ENCODE measurements at regions not wholly inside any gene's neighbourhood (a gene's known extent, or its start where the extent isn't known, plus 50 kb on each side); places are given as distances from the start of the nearest gene placed in this dataset.
"Not testable (repeated sequence)": the region's sequence is repeated elsewhere in the genome, so short reads cannot be mapped to it uniquely, and the experiment has no call there.

- Mint-ChIP-seq H3K4me3 (no peak overlapping the region), H3K27me3 (no peaks in the 10 kb centered on the region), H3K36me3 (no peaks in the 10 kb centered on the region), H3K27ac (no peak overlapping the region), H3K4me1 (no peaks in the 10 kb centered on the region), H3K9me3 (peaks cover 0 to 6% (median 2%) of the 10 kb centered on the region in 7 donors)
- no peak overlapping the region for H3K4me3 ChIP-seq (ENCODE audit: low read depth, low read length)
- no peaks in the 10 kb centered on the region for H3K4me1 ChIP-seq (ENCODE audit: control insufficient read depth, insufficient read depth, low read length, poor library complexity, severe bottlenecking)
- no peak for ATAC-seq (ENCODE audit: low read depth in 2 of 2)
- H3K36me3 ChIP-seq (ENCODE audit: control insufficient read depth, insufficient read depth, low read length), result no peaks in the 10 kb centered on the region
- H3K27ac ChIP-seq (ENCODE audit: insufficient read depth, low read length, poor library complexity, severe bottlenecking), result no peak overlapping the region
- no peaks in the 10 kb centered on the region for H3K9me3 ChIP-seq (ENCODE audit: control insufficient read depth in 2 of 2, low read length in 2 of 2)
- H3K27me3 ChIP-seq (ENCODE audit: control insufficient read depth, insufficient read depth, low read length), result no peaks in the 10 kb centered on the region
- DNase-seq, result no peak
These were observed 365.0 kb downstream of the MAT2B start for GRCh38 chr5:163870441-163870840.

- Histone ChIP-seq H3K4me1 (ENCODE audit: control insufficient read depth, insufficient read depth, low read length, poor library complexity, severe bottlenecking) (no peaks in the 10 kb centered on the region), H3K27ac (ENCODE audit: insufficient read depth, low read length, poor library complexity, severe bottlenecking) (no peak overlapping the region), H3K27me3 (ENCODE audit: control insufficient read depth, insufficient read depth, low read length) (no peaks in the 10 kb centered on the region), H3K4me3 (ENCODE audit: low read depth, low read length) (no peak overlapping the region), H3K36me3 (ENCODE audit: control insufficient read depth, insufficient read depth, low read length) (no peaks in the 10 kb centered on the region), H3K9me3 (ENCODE audit: control insufficient read depth in 2 of 2, low read length in 2 of 2) (no peaks in the 10 kb centered on the region)
- Mint-ChIP-seq H3K4me1 (no peaks in the 10 kb centered on the region), H3K27ac (no peak overlapping the region), H3K27me3 (no peaks in the 10 kb centered on the region), H3K9me3 (peaks cover 0 to 8% (median 3%) of the 10 kb centered on the region in 7 donors), H3K4me3 (no peak overlapping the region), H3K36me3 (no peaks in the 10 kb centered on the region)
- no peak for ATAC-seq (ENCODE audit: low read depth in 2 of 2)
- no peak for DNase-seq
These were observed 369.0 kb downstream of the MAT2B start for GRCh38 chr5:163874431-163874830.

- not testable (repeated sequence) for H3K27ac ChIP-seq (ENCODE audit: insufficient read depth, low read length, poor library complexity, severe bottlenecking); ATAC-seq (ENCODE audit: low read depth in 2 of 2)
These were observed 369.5 kb downstream of the MAT2B start for GRCh38 chr5:163874912-163875311.

GRCh38 chr5:163877865-163878264, 372.4 kb downstream of the MAT2B start:
- no peak overlapping the region for H3K4me3 ChIP-seq (ENCODE audit: low read depth, low read length)
- Mint-ChIP-seq H3K27me3 (no peaks in the 10 kb centered on the region), H3K9me3 (peaks cover 0 to 7% (median 2%) of the 10 kb centered on the region in 7 donors), H3K4me3 (no peak overlapping the region), H3K36me3 (no peaks in the 10 kb centered on the region), H3K27ac (no peak overlapping the region), H3K4me1 (no peaks in the 10 kb centered on the region)
- no peak overlapping the region for H3K27ac ChIP-seq (ENCODE audit: insufficient read depth, low read length, poor library complexity, severe bottlenecking)
- H3K4me1 ChIP-seq (ENCODE audit: control insufficient read depth, insufficient read depth, low read length, poor library complexity, severe bottlenecking), result no peaks in the 10 kb centered on the region
- no peak for DNase-seq
- H3K36me3 ChIP-seq (ENCODE audit: control insufficient read depth, insufficient read depth, low read length), result no peaks in the 10 kb centered on the region
- no peak for ATAC-seq (ENCODE audit: low read depth in 2 of 2)
- no peaks in the 10 kb centered on the region for H3K27me3 ChIP-seq (ENCODE audit: control insufficient read depth, insufficient read depth, low read length)
- H3K9me3 ChIP-seq (ENCODE audit: control insufficient read depth in 2 of 2, low read length in 2 of 2), result no peaks in the 10 kb centered on the region

More at GRCh38 chr5:163874912-163875311, 369.5 kb downstream of the MAT2B start:
- not testable (repeated sequence) for H3K27me3 Mint-ChIP-seq; H3K36me3 ChIP-seq (ENCODE audit: control insufficient read depth, insufficient read depth, low read length); DNase-seq; H3K4me1 Mint-ChIP-seq; H3K27ac Mint-ChIP-seq; H3K4me3 Mint-ChIP-seq; H3K9me3 ChIP-seq (ENCODE audit: control insufficient read depth in 2 of 2, low read length in 2 of 2); H3K4me3 ChIP-seq (ENCODE audit: low read depth, low read length); H3K27me3 ChIP-seq (ENCODE audit: control insufficient read depth, insufficient read depth, low read length); H3K4me1 ChIP-seq (ENCODE audit: control insufficient read depth, insufficient read depth, low read length, poor library complexity, severe bottlenecking); H3K36me3 Mint-ChIP-seq; H3K9me3 Mint-ChIP-seq

- no peaks in the 10 kb centered on the region for H3K4me1 Mint-ChIP-seq
- Histone ChIP-seq H3K9me3 (ENCODE audit: control insufficient read depth in 2 of 2, low read length in 2 of 2) (no peaks in the 10 kb centered on the region), H3K36me3 (ENCODE audit: control insufficient read depth, insufficient read depth, low read length) (no peaks in the 10 kb centered on the region), H3K27ac (ENCODE audit: insufficient read depth, low read length, poor library complexity, severe bottlenecking) (no peak overlapping the region), H3K4me3 (ENCODE audit: low read depth, low read length) (no peak overlapping the region), H3K27me3 (ENCODE audit: control insufficient read depth, insufficient read depth, low read length) (no peaks in the 10 kb centered on the region), H3K4me1 (ENCODE audit: control insufficient read depth, insufficient read depth, low read length, poor library complexity, severe bottlenecking) (no peaks in the 10 kb centered on the region)
- H3K36me3 Mint-ChIP-seq, result no peaks in the 10 kb centered on the region
- peaks cover 0 to 7% (median 2%) of the 10 kb centered on the region in 7 donors for H3K9me3 Mint-ChIP-seq
- DNase-seq (no peak), ATAC-seq (ENCODE audit: low read depth in 2 of 2) (no peak)
- no peaks in the 10 kb centered on the region for H3K27me3 Mint-ChIP-seq
- no peak overlapping the region for H3K27ac Mint-ChIP-seq
- no peak overlapping the region for H3K4me3 Mint-ChIP-seq
These were observed 373.1 kb downstream of the MAT2B start for GRCh38 chr5:163878490-163878889.

- H3K27ac Mint-ChIP-seq, result no peak overlapping the region
- no peak overlapping the region for H3K4me3 Mint-ChIP-seq
- ATAC-seq (ENCODE audit: low read depth in 2 of 2), result no peak
These were observed 374.9 kb downstream of the MAT2B start for GRCh38 chr5:163880302-163880701.

GRCh38 chr5:163885117-163885516, 379.7 kb downstream of the MAT2B start:
- no peak overlapping the region for H3K27ac ChIP-seq (ENCODE audit: insufficient read depth, low read length, poor library complexity, severe bottlenecking)
- H3K4me1 Mint-ChIP-seq, result no peaks in the 10 kb centered on the region
- H3K27me3 Mint-ChIP-seq, result no peaks in the 10 kb centered on the region
- ATAC-seq (ENCODE audit: low read depth in 2 of 2) (no peak), DNase-seq (no peak)
- no peak overlapping the region for H3K27ac Mint-ChIP-seq
- no peaks in the 10 kb centered on the region for H3K36me3 Mint-ChIP-seq
- no peaks in the 10 kb centered on the region for H3K4me1 ChIP-seq (ENCODE audit: control insufficient read depth, insufficient read depth, low read length, poor library complexity, severe bottlenecking)
- no peak overlapping the region for H3K4me3 Mint-ChIP-seq
- H3K27me3 ChIP-seq (ENCODE audit: control insufficient read depth, insufficient read depth, low read length), result no peaks in the 10 kb centered on the region
- H3K4me3 ChIP-seq (ENCODE audit: low read depth, low read length), result no peak overlapping the region
- no peaks in the 10 kb centered on the region for H3K36me3 ChIP-seq (ENCODE audit: control insufficient read depth, insufficient read depth, low read length)
- peaks cover 0 to 8% (median 5%) of the 10 kb centered on the region in 7 donors for H3K9me3 Mint-ChIP-seq
- H3K9me3 ChIP-seq (ENCODE audit: control insufficient read depth in 2 of 2, low read length in 2 of 2), result no peaks in the 10 kb centered on the region

More at GRCh38 chr5:163880302-163880701, 374.9 kb downstream of the MAT2B start:
- no peaks in the 10 kb centered on the region for H3K4me1 Mint-ChIP-seq
- Histone ChIP-seq H3K4me1 (ENCODE audit: control insufficient read depth, insufficient read depth, low read length, poor library complexity, severe bottlenecking) (no peaks in the 10 kb centered on the region), H3K36me3 (ENCODE audit: control insufficient read depth, insufficient read depth, low read length) (no peaks in the 10 kb centered on the region), H3K9me3 (ENCODE audit: control insufficient read depth in 2 of 2, low read length in 2 of 2) (no peaks in the 10 kb centered on the region), H3K27me3 (ENCODE audit: control insufficient read depth, insufficient read depth, low read length) (no peaks in the 10 kb centered on the region), H3K27ac (ENCODE audit: insufficient read depth, low read length, poor library complexity, severe bottlenecking) (no peak overlapping the region), H3K4me3 (ENCODE audit: low read depth, low read length) (no peak overlapping the region)
- no peaks in the 10 kb centered on the region for H3K36me3 Mint-ChIP-seq
- no peak for DNase-seq
- no peaks in the 10 kb centered on the region for H3K27me3 Mint-ChIP-seq
- H3K9me3 Mint-ChIP-seq, result peaks cover 0 to 8% (median 3%) of the 10 kb centered on the region in 7 donors

GRCh38 chr5:163887854-163888253, 382.4 kb downstream of the MAT2B start:
- H3K4me1 Mint-ChIP-seq, result no peaks in the 10 kb centered on the region
- H3K36me3 ChIP-seq (ENCODE audit: control insufficient read depth, insufficient read depth, low read length), result no peaks in the 10 kb centered on the region
- H3K27ac ChIP-seq (ENCODE audit: insufficient read depth, low read length, poor library complexity, severe bottlenecking), result no peak overlapping the region
- no peak overlapping the region for H3K27ac Mint-ChIP-seq
- H3K36me3 Mint-ChIP-seq, result no peaks in the 10 kb centered on the region
- H3K9me3 ChIP-seq (ENCODE audit: control insufficient read depth in 2 of 2, low read length in 2 of 2), result no peaks in the 10 kb centered on the region
- peaks cover 0 to 8% (median 5%) of the 10 kb centered on the region in 7 donors for H3K9me3 Mint-ChIP-seq
- no peaks in the 10 kb centered on the region for H3K27me3 Mint-ChIP-seq
- H3K4me3 Mint-ChIP-seq, result no peak overlapping the region
- no peaks in the 10 kb centered on the region for H3K27me3 ChIP-seq (ENCODE audit: control insufficient read depth, insufficient read depth, low read length)
- no peak overlapping the region for H3K4me3 ChIP-seq (ENCODE audit: low read depth, low read length)
- H3K4me1 ChIP-seq (ENCODE audit: control insufficient read depth, insufficient read depth, low read length, poor library complexity, severe bottlenecking), result no peaks in the 10 kb centered on the region
- no peak for ATAC-seq (ENCODE audit: low read depth in 2 of 2)
- DNase-seq, result no peak
